ENCODE measurements at regions not wholly inside any gene's neighbourhood (a gene's known extent, or its start where the extent isn't known, plus 50 kb on each side); places are given as distances from the start of the nearest gene placed in this dataset.
A peak's percentile ranks its signal among the peaks of the same experiment; 100 is the strongest.

GRCh38 chr11:13091373-13091772 is 82.3 kb downstream of the RASSF10 start:
- H3K4me2 ChIP-seq (ENCODE audit: insufficient read depth, low read length), result no peak overlapping the region
- DNase-seq (ENCODE audit: extremely low read depth in 1 of 4, low spot score in 3 of 4) (peak in 2 of 4 experiments; percentile 47 to 71), FAIRE-seq (no peak), ATAC-seq (peak; percentile 65)
- H4K20me1 ChIP-seq (replicated peaks; ENCODE audit: control insufficient read depth, insufficient read depth, low read length), result no peaks in the 10 kb centered on the region
- intact Hi-C loops (cut with micrococcal nuclease) (no loop called here), in situ Hi-C loops (cut with MboI) (no loop called here)
- H3K4me1 ChIP-seq (replicated peaks in 1 of 2; ENCODE audit: control insufficient read depth in 2 of 2, insufficient read depth in 2 of 2, low read length in 2 of 2), result peaks cover 4 to 21% of the 10 kb centered on the region in 2 experiments; a peak in 3 of 5 replicates
- H3K27ac ChIP-seq (ENCODE audit: extremely low read depth, low read depth, low read length), result peak overlapping the region; percentile 68
- no peak overlapping the region for H3K4me3 ChIP-seq
- POLR2A ChIA-PET, result no interaction called here
- 0 out of 3 replicates have a peak, but pooled peaks cover 3% of the 10 kb centered on the region for H3K36me3 ChIP-seq (ENCODE audit: control insufficient read depth, insufficient read depth, low read length)
- H3K27me3 ChIP-seq (ENCODE audit: control insufficient read depth in 2 of 2, insufficient read depth in 2 of 2, low read length in 2 of 2), result no peaks in the 10 kb centered on the region
- peaks cover 13% of the 10 kb centered on the region; the same call in 1 of the 2 replicates for H3K9me3 ChIP-seq (replicated peaks; ENCODE audit: control insufficient read depth, insufficient read depth, low read depth, low read length)
- no TSS peak for BruUV-seq (replicated peaks)
- H3K79me2 ChIP-seq (ENCODE audit: control insufficient read depth, insufficient read depth, low read length), result no peaks in the 10 kb centered on the region
- H3K9ac ChIP-seq (ENCODE audit: insufficient read depth in 1 of 2, low read depth in 2 of 2, low read length in 2 of 2), result no peak overlapping the region; a peak in 1 of 4 replicates
- H2AFZ ChIP-seq (ENCODE audit: low read depth, low read length), result peak overlapping the region; percentile 88
- CTCF ChIA-PET (ENCODE audit: low intra/inter-chr PET ratio), result no interaction called here
- no peaks in the 10 kb centered on the region for H3K9me1 ChIP-seq (ENCODE audit: control insufficient read depth, insufficient read depth, low read length)
- peak; percentile 12 to 20; a peak in 2 of 4 replicates for TF ChIP-seq TRIM24 (IDR thresholded peaks at IDR 0.05)
- no peak for TF ChIP-seq CXXC5 (CRISPR knock-in tag; IDR thresholded peaks at IDR 0.05)
- no peak for TF ChIP-seq ATF4 (CRISPR knock-in tag; IDR thresholded peaks at IDR 0.05)
- TF ChIP-seq, protein P1, sequence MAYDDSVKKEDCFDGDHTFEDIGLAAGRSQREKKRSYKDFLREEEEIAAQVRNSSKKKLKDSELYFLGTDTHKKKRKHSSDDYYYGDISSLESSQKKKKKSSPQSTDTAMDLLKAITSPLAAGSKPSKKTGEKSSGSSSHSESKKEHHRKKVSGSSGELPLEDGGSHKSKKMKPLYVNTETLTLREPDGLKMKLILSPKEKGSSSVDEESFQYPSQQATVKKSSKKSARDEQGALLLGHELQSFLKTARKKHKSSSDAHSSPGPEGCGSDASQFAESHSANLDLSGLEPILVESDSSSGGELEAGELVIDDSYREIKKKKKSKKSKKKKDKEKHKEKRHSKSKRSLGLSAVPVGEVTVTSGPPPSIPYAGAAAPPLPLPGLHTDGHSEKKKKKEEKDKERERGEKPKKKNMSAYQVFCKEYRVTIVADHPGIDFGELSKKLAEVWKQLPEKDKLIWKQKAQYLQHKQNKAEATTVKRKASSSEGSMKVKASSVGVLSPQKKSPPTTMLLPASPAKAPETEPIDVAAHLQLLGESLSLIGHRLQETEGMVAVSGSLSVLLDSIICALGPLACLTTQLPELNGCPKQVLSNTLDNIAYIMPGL (CRISPR knock-in tag; IDR thresholded peaks at IDR 0.05), result no peak
- TF ChIP-seq IFI16 (CRISPR knock-in tag; IDR thresholded peaks at IDR 0.05), result no peak
- peak; percentile 47; the same call in 1 of the 2 replicates for TF ChIP-seq ZNF512 (tag; IDR thresholded peaks at IDR 0.05)
- TF ChIP-seq ZNF197 (CRISPR knock-in tag; IDR thresholded peaks at IDR 0.05; ENCODE audit: low read depth), result no peak
- TF ChIP-seq ZNF384 (IDR thresholded peaks at IDR 0.05; ENCODE audit: low read depth, low read length), result no peak
- no peak for TF ChIP-seq LARP7 (IDR thresholded peaks at IDR 0.05)
- TF ChIP-seq RBM25 (IDR thresholded peaks at IDR 0.05; ENCODE audit: low read depth, low read length, severe bottlenecking), result peak; percentile 4
- TF ChIP-seq ZC3H8 (IDR thresholded peaks at IDR 0.05), result no peak
- no peak for TF ChIP-seq KDM1A (IDR thresholded peaks at IDR 0.05)
- peak; percentile 18; the same call in 1 of the 2 replicates for TF ChIP-seq ZEB2 (IDR thresholded peaks at IDR 0.05)
- TF ChIP-seq, protein P2, sequence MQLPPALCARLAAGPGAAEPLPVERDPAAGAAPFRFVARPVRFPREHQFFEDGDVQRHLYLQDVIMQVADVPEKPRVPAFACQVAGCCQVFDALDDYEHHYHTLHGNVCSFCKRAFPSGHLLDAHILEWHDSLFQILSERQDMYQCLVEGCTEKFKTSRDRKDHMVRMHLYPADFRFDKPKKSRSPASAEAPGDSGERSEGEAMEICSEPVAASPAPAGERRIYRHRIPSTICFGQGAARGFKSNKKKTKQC (CRISPR knock-in tag; IDR thresholded peaks at IDR 0.05), result no peak
- TF ChIP-seq, protein P3, sequence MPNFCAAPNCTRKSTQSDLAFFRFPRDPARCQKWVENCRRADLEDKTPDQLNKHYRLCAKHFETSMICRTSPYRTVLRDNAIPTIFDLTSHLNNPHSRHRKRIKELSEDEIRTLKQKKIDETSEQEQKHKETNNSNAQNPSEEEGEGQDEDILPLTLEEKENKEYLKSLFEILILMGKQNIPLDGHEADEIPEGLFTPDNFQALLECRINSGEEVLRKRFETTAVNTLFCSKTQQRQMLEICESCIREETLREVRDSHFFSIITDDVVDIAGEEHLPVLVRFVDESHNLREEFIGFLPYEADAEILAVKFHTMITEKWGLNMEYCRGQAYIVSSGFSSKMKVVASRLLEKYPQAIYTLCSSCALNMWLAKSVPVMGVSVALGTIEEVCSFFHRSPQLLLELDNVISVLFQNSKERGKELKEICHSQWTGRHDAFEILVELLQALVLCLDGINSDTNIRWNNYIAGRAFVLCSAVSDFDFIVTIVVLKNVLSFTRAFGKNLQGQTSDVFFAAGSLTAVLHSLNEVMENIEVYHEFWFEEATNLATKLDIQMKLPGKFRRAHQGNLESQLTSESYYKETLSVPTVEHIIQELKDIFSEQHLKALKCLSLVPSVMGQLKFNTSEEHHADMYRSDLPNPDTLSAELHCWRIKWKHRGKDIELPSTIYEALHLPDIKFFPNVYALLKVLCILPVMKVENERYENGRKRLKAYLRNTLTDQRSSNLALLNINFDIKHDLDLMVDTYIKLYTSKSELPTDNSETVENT (CRISPR knock-in tag; IDR thresholded peaks at IDR 0.05), result no peak
- no peak for TF ChIP-seq HCFC1 (IDR thresholded peaks at IDR 0.05; ENCODE audit: low read depth, low read length)
- TF ChIP-seq, protein P4, sequence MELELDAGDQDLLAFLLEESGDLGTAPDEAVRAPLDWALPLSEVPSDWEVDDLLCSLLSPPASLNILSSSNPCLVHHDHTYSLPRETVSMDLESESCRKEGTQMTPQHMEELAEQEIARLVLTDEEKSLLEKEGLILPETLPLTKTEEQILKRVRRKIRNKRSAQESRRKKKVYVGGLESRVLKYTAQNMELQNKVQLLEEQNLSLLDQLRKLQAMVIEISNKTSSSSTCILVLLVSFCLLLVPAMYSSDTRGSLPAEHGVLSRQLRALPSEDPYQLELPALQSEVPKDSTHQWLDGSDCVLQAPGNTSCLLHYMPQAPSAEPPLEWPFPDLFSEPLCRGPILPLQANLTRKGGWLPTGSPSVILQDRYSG (tag; conservative IDR thresholded peaks at IDR 0.05; ENCODE audit: low read depth), result 0 out of 2 replicates have a peak, but pooled peaks have one; percentile 47
